ENCODE measurements at regions not wholly inside any gene's neighbourhood (a gene's known extent, or its start where the extent isn't known, plus 50 kb on each side); places are given as distances from the start of the nearest gene placed in this dataset.
"Not testable (repeated sequence)": the region's sequence is repeated elsewhere in the genome, so short reads cannot be mapped to it uniquely, and the experiment has no call there.

GRCh38 chr7:68707958-68708357 is 890.3 kb upstream of the AUTS2 start:
- Mint-ChIP-seq H3K4me1 (no peaks in the 10 kb centered on the region), H3K36me3 (no peaks in the 10 kb centered on the region), H3K4me3 (no peak overlapping the region), H3K27me3 (no peaks in the 10 kb centered on the region), H3K9me3 (peaks cover 0 to 8% (median 3%) of the 10 kb centered on the region in 3 donors), H3K27ac (no peak overlapping the region)

DNA sequence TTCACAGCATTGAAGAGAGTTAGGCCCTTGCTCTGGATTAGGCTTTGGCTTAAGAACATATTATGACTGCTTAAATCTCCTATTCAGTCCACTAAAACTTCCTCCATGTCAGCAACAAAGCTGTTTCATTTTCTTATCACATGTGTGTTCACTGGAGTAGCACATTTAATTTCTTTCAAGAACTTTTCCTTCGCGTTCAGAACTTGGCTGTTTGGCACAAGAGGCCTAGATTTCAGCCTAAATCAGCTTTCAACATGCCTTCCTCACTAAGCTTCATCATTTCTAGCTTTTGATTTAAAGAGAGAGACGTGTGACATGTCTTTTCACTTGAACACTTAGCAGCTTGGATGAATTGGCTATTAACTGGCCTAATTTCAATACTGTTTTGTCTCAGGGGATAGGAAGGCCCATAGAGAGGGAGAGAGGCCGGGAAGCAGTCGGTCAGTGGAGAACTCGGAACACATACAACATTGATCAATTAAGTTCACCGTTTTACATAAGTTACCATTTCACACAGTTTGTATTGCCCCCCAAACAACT is 885.2 kb upstream of the AUTS2 start:
- Mint-ChIP-seq H3K27ac (no peak overlapping the region), H3K27me3 (no peaks in the 10 kb centered on the region), H3K4me3 (no peak overlapping the region), H3K4me1 (no peaks in the 10 kb centered on the region), H3K9me3 (peaks cover 0 to 10% (median 5%) of the 10 kb centered on the region in 3 donors), H3K36me3 (no peaks in the 10 kb centered on the region)

- not testable (repeated sequence) for H3K27ac Mint-ChIP-seq, H3K4me1 Mint-ChIP-seq, H3K27me3 Mint-ChIP-seq, H3K4me3 Mint-ChIP-seq, H3K36me3 Mint-ChIP-seq
- H3K9me3 Mint-ChIP-seq = peaks cover 0 to 10% (median 5%) of the 10 kb centered on the region in 3 donors
Observed at GRCh38 chr7:68714135-68714534, 884.1 kb upstream of the AUTS2 start.

- H3K4me1 Mint-ChIP-seq = no peaks in the 10 kb centered on the region
- no peak overlapping the region for H3K4me3 Mint-ChIP-seq
- H3K27me3 Mint-ChIP-seq = no peaks in the 10 kb centered on the region
- H3K27ac Mint-ChIP-seq = no peak overlapping the region
- H3K36me3 Mint-ChIP-seq = no peaks in the 10 kb centered on the region
- peaks cover 0 to 8% (median 5%) of the 10 kb centered on the region in 3 donors for H3K9me3 Mint-ChIP-seq
Observed at GRCh38 chr7:68715907-68716306, 882.4 kb upstream of the AUTS2 start.

- Mint-ChIP-seq H3K27me3 (no peaks in the 10 kb centered on the region), H3K4me3 (no peak overlapping the region), H3K27ac (no peak overlapping the region), H3K36me3 (no peaks in the 10 kb centered on the region), H3K4me1 (no peaks in the 10 kb centered on the region), H3K9me3 (peaks cover 0 to 6% (median 5%) of the 10 kb centered on the region in 3 donors)
Observed at GRCh38 chr7:68717176-68717575, 881.1 kb upstream of the AUTS2 start.

DNA sequence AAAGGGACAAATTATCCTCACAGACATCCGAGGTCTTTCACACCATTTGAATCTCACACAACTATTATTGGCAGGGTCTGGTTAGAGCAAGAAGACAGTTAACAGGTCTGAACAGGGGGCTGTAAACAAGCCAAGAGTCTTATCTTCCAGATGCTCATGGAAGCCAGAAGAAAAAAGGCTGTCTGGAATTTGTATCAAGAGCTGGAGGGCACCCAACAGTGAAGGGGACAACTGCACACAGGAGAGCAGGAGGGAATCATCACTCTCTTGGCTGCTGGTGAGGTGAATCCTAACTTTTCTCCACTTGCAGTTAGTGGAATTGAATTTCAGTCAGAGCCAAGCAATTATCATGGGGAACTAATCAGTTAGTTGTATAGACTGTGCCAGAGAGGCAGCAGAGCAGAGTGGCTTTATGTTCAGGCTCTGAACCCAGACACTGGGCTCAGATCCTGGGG is 880.2 kb upstream of the AUTS2 start:
- Mint-ChIP-seq H3K4me3 (no peak overlapping the region), H3K27ac (no peak overlapping the region), H3K9me3 (peaks cover 0 to 4% (median 3%) of the 10 kb centered on the region in 3 donors), H3K36me3 (no peaks in the 10 kb centered on the region), H3K4me1 (no peaks in the 10 kb centered on the region), H3K27me3 (no peaks in the 10 kb centered on the region)

DNA sequence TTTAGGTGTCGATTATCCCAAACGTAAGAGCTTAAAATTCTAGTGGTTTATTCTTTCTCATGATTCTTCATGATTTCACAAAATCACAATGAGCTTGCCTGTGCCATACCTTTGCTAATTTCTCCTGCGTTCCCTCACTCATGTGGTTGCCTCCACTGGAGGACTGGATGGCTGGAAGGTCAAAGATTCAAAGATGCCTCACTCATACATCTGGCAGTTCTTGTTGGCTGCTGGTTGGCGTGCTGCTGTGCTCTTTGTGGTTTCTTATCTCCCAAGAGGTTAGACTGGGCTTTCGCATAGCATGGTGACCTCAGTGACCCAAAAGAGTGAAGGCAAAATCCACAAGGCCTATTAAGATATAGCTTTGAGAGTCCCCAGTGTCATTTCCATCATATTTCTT is 877.6 kb upstream of the AUTS2 start:
- H3K4me3 Mint-ChIP-seq = no peak overlapping the region
- no peaks in the 10 kb centered on the region for H3K27me3 Mint-ChIP-seq
- no peak overlapping the region for H3K27ac Mint-ChIP-seq
- peaks cover 0 to 6% (median 2%) of the 10 kb centered on the region in 3 donors for H3K9me3 Mint-ChIP-seq
- H3K36me3 Mint-ChIP-seq = no peaks in the 10 kb centered on the region
- H3K4me1 Mint-ChIP-seq = no peaks in the 10 kb centered on the region

- no peaks in the 10 kb centered on the region for H3K36me3 Mint-ChIP-seq
- H3K4me3 Mint-ChIP-seq = no peak overlapping the region
- H3K9me3 Mint-ChIP-seq = peaks cover 0 to 8% (median 2%) of the 10 kb centered on the region in 3 donors
Observed at GRCh38 chr7:68722044-68722443, 876.2 kb upstream of the AUTS2 start.

DNA sequence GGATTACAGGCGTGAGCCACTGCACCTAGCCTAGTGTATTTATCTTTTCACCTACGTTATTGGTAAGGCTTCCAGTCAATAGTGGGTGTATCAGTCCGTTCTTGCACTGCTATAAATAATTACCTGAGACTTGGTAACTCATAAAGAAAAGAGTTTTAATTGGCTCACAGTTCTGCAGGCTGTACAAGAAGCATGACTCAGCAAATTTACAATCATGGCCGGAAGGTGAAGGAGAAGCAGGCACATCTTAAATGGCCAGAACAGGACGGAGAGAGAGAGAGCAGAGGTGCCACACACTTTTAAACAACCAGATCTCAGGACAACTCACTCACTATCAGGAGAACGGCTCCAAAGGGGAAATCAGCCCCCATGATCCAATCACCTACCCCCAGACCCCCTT is 873.3 kb upstream of the AUTS2 start:
- peaks cover 0 to 5% (median 2%) of the 10 kb centered on the region in 3 donors for H3K9me3 Mint-ChIP-seq
- H3K4me3 Mint-ChIP-seq = no peak overlapping the region
- no peaks in the 10 kb centered on the region for H3K36me3 Mint-ChIP-seq
- no peak overlapping the region for H3K27ac Mint-ChIP-seq
- H3K4me1 Mint-ChIP-seq = no peaks in the 10 kb centered on the region
- peaks cover 3% of the 10 kb centered on the region for H3K27me3 Mint-ChIP-seq

More at GRCh38 chr7:68722044-68722443, 876.2 kb upstream of the AUTS2 start:
- Mint-ChIP-seq H3K4me1 (no peaks in the 10 kb centered on the region), H3K27ac (no peak overlapping the region), H3K27me3 (peaks cover 3% of the 10 kb centered on the region)

DNA sequence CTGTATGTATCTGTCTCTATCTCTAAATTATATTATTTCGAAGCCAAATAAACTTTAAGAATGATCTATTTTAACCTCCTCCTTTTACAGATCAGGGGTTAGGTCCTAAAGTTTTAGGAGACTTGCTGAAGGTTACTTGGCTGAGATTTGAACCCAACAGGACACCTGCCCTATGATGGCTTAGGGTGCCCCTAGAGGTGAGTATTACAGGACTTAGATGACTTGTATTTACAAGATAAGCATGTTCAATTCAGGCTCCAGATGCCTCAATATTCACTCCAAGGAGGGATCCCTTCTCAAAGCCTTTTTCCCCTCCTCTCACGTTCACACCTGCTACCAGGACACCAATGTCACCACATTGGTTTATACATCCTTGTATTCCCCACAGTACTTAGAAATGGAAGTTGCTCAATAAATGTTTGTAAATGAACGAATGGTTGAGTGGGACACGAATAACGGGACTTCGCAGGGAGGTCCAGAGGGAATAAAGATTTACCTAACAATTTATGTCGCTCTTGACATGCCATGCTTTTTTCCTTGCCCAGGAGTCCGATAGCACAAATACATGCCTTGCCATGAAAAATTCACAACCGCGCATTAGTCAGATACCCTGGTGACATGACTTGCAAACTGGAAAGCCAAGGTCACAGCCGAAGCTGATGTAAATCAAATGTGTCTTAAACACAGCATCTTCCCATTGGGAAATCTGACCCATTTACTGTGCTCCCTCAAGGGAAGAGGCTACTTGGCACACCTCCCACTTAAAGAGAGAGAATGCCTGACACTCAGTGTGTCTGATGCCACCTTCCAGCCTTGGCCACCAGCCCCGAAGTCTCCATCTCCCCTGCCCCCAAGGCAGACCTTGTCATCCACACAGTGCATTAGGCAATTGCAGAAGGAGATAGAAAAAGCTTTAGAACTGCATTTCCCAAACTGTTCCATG is 872.2 kb upstream of the AUTS2 start:
- H3K4me1 Mint-ChIP-seq = no peaks in the 10 kb centered on the region
- peaks cover 0 to 5% (median 4%) of the 10 kb centered on the region in 3 donors for H3K9me3 Mint-ChIP-seq
- H3K36me3 Mint-ChIP-seq = no peaks in the 10 kb centered on the region
- H3K27ac Mint-ChIP-seq = no peak overlapping the region
- H3K4me3 Mint-ChIP-seq = no peak overlapping the region
- peaks cover 3% of the 10 kb centered on the region for H3K27me3 Mint-ChIP-seq

DNA sequence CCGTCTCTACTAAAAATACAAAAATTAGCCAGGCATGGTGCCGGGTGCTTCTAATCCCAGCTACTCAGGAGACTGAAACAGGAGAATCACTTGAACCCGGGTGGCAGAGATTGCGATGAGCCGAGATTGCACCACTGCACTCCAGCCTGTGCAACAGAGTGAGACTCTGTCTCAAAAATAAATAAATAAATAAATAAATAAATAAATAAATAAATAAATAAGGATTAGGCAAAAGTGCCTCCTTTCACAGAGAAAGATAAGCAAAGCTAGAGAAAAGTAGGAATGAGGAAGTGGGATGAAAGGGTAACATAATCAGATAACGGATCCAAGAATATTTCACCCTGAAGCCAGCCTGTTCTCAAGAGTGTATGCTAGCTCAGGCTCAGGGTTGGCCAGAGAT is 869.6 kb upstream of the AUTS2 start:
- not testable (repeated sequence) for H3K27me3 Mint-ChIP-seq

DNA sequence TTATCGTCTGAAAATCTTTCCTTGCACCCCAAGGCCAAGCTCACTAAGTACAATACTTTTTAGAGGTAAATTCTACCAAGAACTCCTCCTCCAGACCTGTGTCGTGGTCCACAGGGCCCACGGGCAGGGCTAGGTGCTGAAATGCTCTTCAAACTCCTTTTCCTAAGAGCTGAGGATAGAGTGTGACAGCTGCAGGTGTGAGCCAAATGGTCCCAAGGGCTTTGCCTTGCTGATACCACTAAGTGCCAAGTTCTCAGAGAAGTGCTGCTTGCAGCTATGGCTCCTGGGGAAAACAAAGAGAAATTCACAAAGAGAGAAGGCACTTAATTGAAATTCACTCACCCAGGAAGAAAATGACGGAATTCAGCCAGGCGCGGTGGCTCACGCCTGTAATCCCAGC is 868.9 kb upstream of the AUTS2 start:
- Mint-ChIP-seq H3K27ac (no peak overlapping the region), H3K4me3 (no peak overlapping the region), H3K27me3 (peaks cover 3% of the 10 kb centered on the region), H3K9me3 (peaks cover under 1 to 4% (median 2%) of the 10 kb centered on the region in 3 donors), H3K36me3 (no peaks in the 10 kb centered on the region), H3K4me1 (peaks cover 0 to 1% (median 0%) of the 10 kb centered on the region in 3 donors)

More for the DNA sequence above, 869.6 kb upstream of the AUTS2 start:
- H3K27ac Mint-ChIP-seq, H3K36me3 Mint-ChIP-seq, H3K4me1 Mint-ChIP-seq, H3K9me3 Mint-ChIP-seq, H3K4me3 Mint-ChIP-seq: not testable (repeated sequence)

- peaks cover 3% of the 10 kb centered on the region for H3K27me3 Mint-ChIP-seq
- H3K4me3 Mint-ChIP-seq = no peak overlapping the region
- H3K4me1 Mint-ChIP-seq = peaks cover 0 to 1% (median 0%) of the 10 kb centered on the region in 3 donors
- peaks cover 2 to 9% (median 5%) of the 10 kb centered on the region in 3 donors for H3K9me3 Mint-ChIP-seq
- no peaks in the 10 kb centered on the region for H3K36me3 Mint-ChIP-seq
- no peak overlapping the region for H3K27ac Mint-ChIP-seq
Observed at GRCh38 chr7:68730194-68730593, 868.1 kb upstream of the AUTS2 start.

GRCh38 chr7:68730964-68731363 is 867.3 kb upstream of the AUTS2 start:
- Mint-ChIP-seq H3K4me3 (no peak overlapping the region), H3K27me3 (peaks cover 3% of the 10 kb centered on the region), H3K4me1 (peaks cover 0 to 1% (median 0%) of the 10 kb centered on the region in 3 donors), H3K36me3 (no peaks in the 10 kb centered on the region), H3K27ac (no peak overlapping the region), H3K9me3 (peaks cover 2 to 11% (median 5%) of the 10 kb centered on the region in 3 donors)

GRCh38 chr7:68733219-68734153 is 864.8 kb upstream of the AUTS2 start:
- H3K36me3 Mint-ChIP-seq = no peaks in the 10 kb centered on the region
- no peaks in the 10 kb centered on the region for H3K27me3 Mint-ChIP-seq
- no peak overlapping the region for H3K27ac Mint-ChIP-seq
- H3K4me3 Mint-ChIP-seq = no peak overlapping the region
- H3K4me1 Mint-ChIP-seq = peaks cover 0 to 1% (median 0%) of the 10 kb centered on the region in 3 donors
- peaks cover 0 to 11% (median 8%) of the 10 kb centered on the region in 3 donors for H3K9me3 Mint-ChIP-seq

Measured in IgD-negative memory B cell (primary cell).